AG10803 (cell line): ENCODE measurements at regions not wholly inside any gene's neighbourhood (a gene's known extent, or its start where the extent isn't known, plus 50 kb on each side); places are given as distances from the start of the nearest gene placed in this dataset.

ENCODE experiments used
- DNase-seq: peaks from one replicate; pipeline ENCODE4 v3.0.0; 2010; ENCODE audit warnings: low read depth
- H3K4me3 ChIP-seq: 2 replicates; pipeline ENCODE4 v1.5.1; 2011; ENCODE audit warnings: mild to moderate bottlenecking, low read length, control low read depth
- CTCF ChIP-seq: conservative IDR thresholded peaks from 2 replicates; pipeline ENCODE4 v1.5.1; 2011; ENCODE audit warnings: mild to moderate bottlenecking, low read length, control low read depth, inconsistent platforms

- H3K4me3 ChIP-seq, result no peak overlapping the region
- TF ChIP-seq CTCF, result no peak
- no peak for DNase-seq
Measured at GRCh38 chr6:168221497-168222079, 98.0 kb downstream of the DACT2 start.

GRCh38 chr6:168221000-168221399 is 98.6 kb downstream of the DACT2 start:
- no peak overlapping the region for H3K4me3 ChIP-seq
- no peak for DNase-seq
- no peak for TF ChIP-seq CTCF

GRCh38 chr6:168219804-168220203 is 99.8 kb downstream of the DACT2 start:
- DNase-seq, result no peak
- H3K4me3 ChIP-seq, result no peak overlapping the region
- no peak for TF ChIP-seq CTCF

GRCh38 chr6:168218785-168219566 is 100.6 kb downstream of the DACT2 start:
- peak; percentile 41 for DNase-seq
- no peak overlapping the region for H3K4me3 ChIP-seq

GRCh38 chr6:168217880-168218537 is 101.6 kb downstream of the DACT2 start:
- no peak for TF ChIP-seq CTCF
- H3K4me3 ChIP-seq, result no peak overlapping the region
- DNase-seq, result no peak

More at GRCh38 chr6:168218785-168219566, 100.6 kb downstream of the DACT2 start:
- TF ChIP-seq CTCF, result no peak

GRCh38 chr6:168217216-168217879 is 102.2 kb downstream of the DACT2 start:
- no peak for DNase-seq
- no peak for TF ChIP-seq CTCF
- H3K4me3 ChIP-seq, result no peak overlapping the region
